ENCODE measurements at regions not wholly inside any gene's neighbourhood (a gene's known extent, or its start where the extent isn't known, plus 50 kb on each side); places are given as distances from the start of the nearest gene placed in this dataset.

DNA sequence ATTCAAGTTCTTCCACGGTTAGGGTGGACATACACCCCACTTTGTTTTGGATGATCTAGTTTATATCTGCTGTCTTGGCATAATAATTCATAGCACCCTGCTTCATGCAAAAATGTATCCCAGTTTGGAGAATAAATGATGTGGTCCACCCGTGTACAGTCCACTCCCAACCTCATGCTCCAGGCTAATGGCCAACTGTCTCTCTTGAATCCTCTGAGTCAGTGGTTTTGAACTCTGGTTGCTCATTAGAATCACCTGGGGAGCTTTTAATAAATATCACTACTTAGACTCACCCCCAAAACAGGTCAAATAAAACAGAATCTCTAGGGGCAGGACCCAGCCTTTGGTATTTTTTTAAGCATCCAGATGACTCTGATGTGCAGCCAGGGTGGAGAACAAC is 78.5 kb downstream of the SDC1 start:
- no peaks in the 10 kb centered on the region for H3K27me3 ChIP-seq (ENCODE audit: low read depth)
- H3K27ac ChIP-seq, result no peak overlapping the region
- intact Hi-C loops (cut with DNase I), result no loop called here
- no peak for ATAC-seq
- H3K4me3 ChIP-seq, result no peak overlapping the region
- no peaks in the 10 kb centered on the region for H3K36me3 ChIP-seq
- TF ChIP-seq, protein P1, sequence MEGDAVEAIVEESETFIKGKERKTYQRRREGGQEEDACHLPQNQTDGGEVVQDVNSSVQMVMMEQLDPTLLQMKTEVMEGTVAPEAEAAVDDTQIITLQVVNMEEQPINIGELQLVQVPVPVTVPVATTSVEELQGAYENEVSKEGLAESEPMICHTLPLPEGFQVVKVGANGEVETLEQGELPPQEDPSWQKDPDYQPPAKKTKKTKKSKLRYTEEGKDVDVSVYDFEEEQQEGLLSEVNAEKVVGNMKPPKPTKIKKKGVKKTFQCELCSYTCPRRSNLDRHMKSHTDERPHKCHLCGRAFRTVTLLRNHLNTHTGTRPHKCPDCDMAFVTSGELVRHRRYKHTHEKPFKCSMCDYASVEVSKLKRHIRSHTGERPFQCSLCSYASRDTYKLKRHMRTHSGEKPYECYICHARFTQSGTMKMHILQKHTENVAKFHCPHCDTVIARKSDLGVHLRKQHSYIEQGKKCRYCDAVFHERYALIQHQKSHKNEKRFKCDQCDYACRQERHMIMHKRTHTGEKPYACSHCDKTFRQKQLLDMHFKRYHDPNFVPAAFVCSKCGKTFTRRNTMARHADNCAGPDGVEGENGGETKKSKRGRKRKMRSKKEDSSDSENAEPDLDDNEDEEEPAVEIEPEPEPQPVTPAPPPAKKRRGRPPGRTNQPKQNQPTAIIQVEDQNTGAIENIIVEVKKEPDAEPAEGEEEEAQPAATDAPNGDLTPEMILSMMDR (IDR thresholded peaks at IDR 0.05), result no peak
- no peak for DNase-seq
- H3K9me3 ChIP-seq, result no peaks in the 10 kb centered on the region
- peaks cover 14% of the 10 kb centered on the region for H3K4me1 ChIP-seq

DNA sequence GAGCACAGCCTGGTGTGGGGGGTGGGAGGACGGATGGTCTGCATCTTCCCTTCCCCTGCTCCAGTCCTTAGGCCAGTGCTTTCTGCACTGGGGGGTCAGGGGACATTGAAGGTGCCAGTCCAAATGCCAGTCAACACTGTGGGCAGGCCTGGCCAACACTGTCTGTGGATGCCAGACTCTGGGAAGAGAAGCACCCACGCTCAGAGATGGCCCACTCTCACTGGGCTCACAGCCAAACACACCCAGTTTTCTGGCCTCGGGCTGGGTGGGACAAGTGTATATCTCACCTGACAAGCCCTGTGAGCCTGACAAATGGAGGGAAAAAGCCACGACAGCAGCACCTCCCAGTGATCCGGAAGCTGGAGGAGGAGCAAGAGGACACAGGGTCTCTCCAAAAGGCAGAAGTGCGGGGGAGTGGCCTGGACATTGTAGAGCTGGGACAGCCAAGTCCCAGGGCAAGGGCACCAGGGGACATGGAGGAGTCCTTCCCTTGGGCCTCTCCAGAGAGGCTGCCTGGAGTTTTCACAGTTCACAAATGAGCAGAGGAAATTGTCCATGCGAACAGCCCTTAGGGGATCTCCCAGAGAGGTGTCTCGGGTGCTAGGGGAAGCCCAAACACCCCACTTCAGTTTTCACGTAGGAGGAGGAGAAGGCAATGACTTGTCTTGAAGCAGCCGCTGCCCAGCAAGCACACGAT is 79.3 kb downstream of the SDC1 start:
- Histone ChIP-seq H3K4me1 (peaks cover 12% of the 10 kb centered on the region), H3K27ac (no peak overlapping the region), H3K9me3 (no peaks in the 10 kb centered on the region), H3K27me3 (ENCODE audit: low read depth) (no peaks in the 10 kb centered on the region), H3K36me3 (no peaks in the 10 kb centered on the region), H3K4me3 (no peak overlapping the region)
- intact Hi-C loops (cut with DNase I), result no loop called here
- ATAC-seq, result peak; percentile 8 to 15
- TF ChIP-seq, protein P1 (IDR thresholded peaks at IDR 0.05), result no peak
- no peak for DNase-seq

DNA sequence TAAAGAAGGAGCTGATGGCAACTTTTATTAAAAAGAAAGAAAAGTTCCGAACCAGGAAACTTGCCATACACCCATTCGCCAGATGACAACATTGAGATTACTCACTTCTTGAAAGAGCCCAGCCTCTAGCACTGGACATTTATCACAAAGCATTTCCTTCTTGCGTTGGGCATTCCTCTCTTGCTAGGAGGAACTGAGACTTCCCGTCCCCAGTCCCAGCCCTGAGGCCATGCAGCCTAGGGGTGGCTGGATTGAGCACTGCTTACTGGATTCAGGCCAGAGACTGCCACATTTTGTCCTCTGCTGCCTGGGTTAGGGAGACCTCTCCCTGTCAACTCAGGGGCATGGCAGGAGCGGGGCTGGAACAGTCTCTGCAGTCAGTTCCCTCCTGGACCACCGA is 80.1 kb downstream of the SDC1 start:
- Histone ChIP-seq H3K27ac (no peak overlapping the region), H3K27me3 (ENCODE audit: low read depth) (no peaks in the 10 kb centered on the region), H3K4me1 (peaks cover 6% of the 10 kb centered on the region), H3K4me3 (no peak overlapping the region), H3K36me3 (no peaks in the 10 kb centered on the region), H3K9me3 (no peaks in the 10 kb centered on the region)
- TF ChIP-seq, protein P1 (IDR thresholded peaks at IDR 0.05), result no peak
- ATAC-seq (no peak), DNase-seq (no peak)
- intact Hi-C loops (cut with DNase I), result no loop called here

DNA sequence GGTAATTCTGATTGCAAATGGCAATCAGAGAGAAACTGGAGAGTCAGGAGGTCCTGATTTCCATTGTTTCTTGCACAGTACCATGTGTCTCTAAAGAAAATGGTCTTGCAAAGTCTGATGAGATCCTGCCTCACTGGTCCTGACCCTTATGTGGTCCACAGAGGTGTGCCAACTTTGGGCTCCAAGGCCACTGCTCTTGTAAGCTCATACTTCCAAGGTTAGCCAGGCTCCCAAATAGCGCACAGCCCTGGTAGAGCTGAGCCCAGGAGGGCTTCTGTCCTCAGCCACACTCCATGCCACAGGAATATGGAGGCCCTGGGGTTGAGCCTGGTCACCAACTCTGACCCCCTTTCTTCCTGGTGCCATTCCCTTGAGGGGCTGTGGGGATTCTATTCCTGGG is 80.7 kb downstream of the SDC1 start:
- H3K36me3 ChIP-seq, result no peaks in the 10 kb centered on the region
- no peak for DNase-seq
- intact Hi-C loops (cut with DNase I), result no loop called here

DNA sequence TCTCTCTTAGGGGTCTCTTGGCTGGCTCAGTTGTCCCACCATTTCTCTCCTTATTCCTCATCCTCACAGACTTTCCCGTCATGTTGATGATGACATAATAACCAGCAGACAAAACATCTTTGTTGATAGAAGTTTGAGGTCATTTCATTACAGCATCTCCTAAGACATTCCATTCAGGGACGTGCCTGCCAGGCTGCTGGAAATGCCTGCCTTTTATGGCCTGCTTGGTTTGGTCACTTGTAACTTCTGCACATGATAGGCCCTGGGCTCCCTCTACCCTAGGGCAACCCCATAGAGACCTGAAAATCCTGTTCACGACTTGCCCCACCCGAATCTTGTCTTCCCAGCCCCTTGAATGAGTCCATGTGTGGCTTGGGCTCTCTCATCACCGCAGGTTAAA is 81.7 kb downstream of the SDC1 start:
- H3K9me3 ChIP-seq, result no peaks in the 10 kb centered on the region
- H3K4me1 ChIP-seq, result no peaks in the 10 kb centered on the region
- intact Hi-C loops (cut with DNase I), result no loop called here
- DNase-seq (no peak), ATAC-seq (no peak)
- no peak overlapping the region for H3K27ac ChIP-seq
- no peaks in the 10 kb centered on the region for H3K36me3 ChIP-seq
- no peak overlapping the region for H3K4me3 ChIP-seq
- no peaks in the 10 kb centered on the region for H3K27me3 ChIP-seq (ENCODE audit: low read depth)
- TF ChIP-seq, protein P1 (IDR thresholded peaks at IDR 0.05), result no peak

More for the DNA sequence above, 80.7 kb downstream of the SDC1 start:
- no peak overlapping the region for H3K27ac ChIP-seq
- H3K4me1 ChIP-seq, result peaks cover under 1% of the 10 kb centered on the region
- no peaks in the 10 kb centered on the region for H3K27me3 ChIP-seq (ENCODE audit: low read depth)
- H3K4me3 ChIP-seq, result no peak overlapping the region
- ATAC-seq, result no peak
- no peaks in the 10 kb centered on the region for H3K9me3 ChIP-seq
- TF ChIP-seq, protein P1 (IDR thresholded peaks at IDR 0.05), result no peak
